Limb (tissue), 2 donors: ENCODE measurements at regions not wholly inside any gene's neighbourhood (a gene's known extent, or its start where the extent isn't known, plus 50 kb on each side); places are given as distances from the start of the nearest gene placed in this dataset.
A peak's percentile ranks its signal among the peaks of the same experiment; 100 is the strongest.

ENCODE experiments used
- DNase-seq, 2 donors: peaks; one replicate each; pipeline ENCODE4 v3.0.0-alpha.2; 2016; ENCODE audit errors: extremely low spot score in 2 of 2

GRCh38 chr11:129292092-129292491 is 83.6 kb upstream of the BARX2 start:
- DNase-seq: no peak

- DNase-seq: peak in 1 of 2 donors; percentile 43
These were observed 84.1 kb upstream of the BARX2 start for GRCh38 chr11:129291546-129291945.

DNA sequence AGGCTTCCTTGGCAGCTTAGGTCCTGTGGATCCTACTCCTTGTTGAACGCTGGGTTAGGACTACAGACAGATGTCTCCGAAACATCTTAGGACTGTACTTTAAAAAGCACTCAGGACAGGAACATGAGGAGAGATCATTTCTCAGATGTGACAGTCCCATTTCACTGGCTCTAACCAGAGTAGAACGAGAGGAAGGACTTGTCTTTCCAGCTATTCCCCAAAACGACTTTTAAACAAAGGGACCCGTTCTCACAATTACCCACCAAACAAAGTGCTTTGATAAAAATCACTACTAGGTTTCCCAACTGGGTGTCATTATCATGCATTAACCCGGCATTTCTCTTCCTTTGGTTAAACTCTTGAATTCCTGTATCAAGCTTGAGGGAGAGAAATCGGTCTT is 84.7 kb upstream of the BARX2 start:
- DNase-seq: no peak

DNA sequence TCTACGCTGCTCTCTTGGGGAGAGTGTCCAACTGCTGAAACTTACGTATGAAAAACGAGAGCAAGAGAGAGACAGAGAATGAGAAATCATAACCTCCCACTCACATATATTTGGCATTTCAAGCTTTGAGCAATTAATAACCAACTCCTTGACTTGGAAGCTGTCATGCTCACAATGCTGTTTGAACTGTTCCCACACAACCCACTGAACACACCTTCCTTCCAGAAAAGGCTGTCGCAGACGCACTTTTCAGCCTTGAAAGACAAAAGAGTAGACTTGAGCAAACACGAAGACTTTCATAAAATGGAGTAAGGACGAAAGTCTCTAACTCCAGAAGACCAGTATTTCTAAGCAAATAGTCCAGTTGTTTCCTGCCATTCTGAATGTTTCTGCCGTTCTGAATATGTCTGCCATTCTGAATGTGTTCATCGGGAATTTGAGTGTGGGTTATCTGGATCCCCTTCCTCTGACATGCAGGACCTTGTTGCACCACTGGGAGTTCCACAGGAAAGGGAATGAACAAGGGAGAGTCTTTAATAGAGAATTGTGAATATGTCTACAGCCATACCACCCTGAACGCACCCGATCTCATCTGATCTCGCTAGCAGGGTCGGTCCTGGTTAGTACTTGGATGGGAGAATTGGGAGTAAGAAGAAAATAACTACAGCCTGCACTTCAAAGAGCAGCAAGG is 86.2 kb upstream of the BARX2 start:
- no peak for DNase-seq

DNA sequence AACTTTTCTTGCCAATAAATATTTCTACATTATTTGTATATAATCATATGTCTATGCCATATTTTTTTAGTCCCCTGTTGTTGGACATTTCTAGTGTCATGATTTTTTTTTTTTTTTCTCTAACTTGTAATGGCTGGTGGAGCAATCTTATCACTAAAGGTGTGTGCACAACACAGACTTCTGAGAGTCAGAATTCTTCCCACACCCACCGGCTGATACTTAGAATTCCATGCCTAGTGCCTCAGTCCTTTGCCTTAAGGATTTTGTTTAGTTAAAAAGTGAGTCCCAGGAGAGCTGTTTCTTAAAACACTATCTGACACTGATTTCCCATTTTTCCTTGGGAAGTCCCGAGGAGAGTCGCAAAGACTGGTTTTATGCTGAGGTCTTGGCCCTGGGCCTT is 87.7 kb upstream of the BARX2 start:
- no peak for DNase-seq

DNA sequence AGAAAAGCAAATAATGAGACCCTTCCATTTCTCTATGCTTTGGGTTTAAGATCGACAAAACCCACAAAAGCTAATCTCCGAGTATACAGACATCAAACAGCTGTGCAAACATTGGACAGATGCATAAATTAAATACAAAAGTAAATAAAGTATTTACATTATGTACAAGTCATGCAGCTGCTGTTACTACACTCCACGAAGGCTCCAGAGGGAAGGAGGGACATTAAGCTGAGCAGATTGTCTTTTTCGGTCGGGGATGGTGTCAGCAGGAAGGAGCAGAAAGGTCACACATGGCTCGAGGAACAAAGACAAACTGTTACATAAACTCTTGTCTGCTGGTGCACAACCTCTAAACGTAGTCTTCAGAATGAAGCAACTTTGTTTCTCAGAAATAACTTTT is 88.8 kb upstream of the BARX2 start:
- DNase-seq: no peak

- DNase-seq: no peak
These were observed 90.3 kb upstream of the BARX2 start for GRCh38 chr11:129285402-129285786.

- DNase-seq: no peak
These were observed 91.0 kb upstream of the ARHGAP32 start for GRCh38 chr11:129283141-129283540.

GRCh38 chr11:129282634-129283033 is 90.5 kb upstream of the ARHGAP32 start:
- no peak for DNase-seq

- no peak for DNase-seq
These were observed 89.6 kb upstream of the ARHGAP32 start for GRCh38 chr11:129281471-129282415.

- no peak for DNase-seq
These were observed 88.1 kb upstream of the ARHGAP32 start for GRCh38 chr11:129280027-129280811.

GRCh38 chr11:129279326-129280026 is 87.4 kb upstream of the ARHGAP32 start:
- peak; percentile 84 to 92 for DNase-seq

- DNase-seq: peak in 1 of 2 donors; percentile 62
These were observed 86.6 kb upstream of the ARHGAP32 start for GRCh38 chr11:129278586-129279319.

GRCh38 chr11:129277198-129277843 is 85.2 kb upstream of the ARHGAP32 start:
- no peak for DNase-seq

GRCh38 chr11:129275828-129276227 is 83.7 kb upstream of the ARHGAP32 start:
- DNase-seq: no peak

- no peak for DNase-seq
These were observed 82.0 kb upstream of the ARHGAP32 start for GRCh38 chr11:129273944-129274711.

DNA sequence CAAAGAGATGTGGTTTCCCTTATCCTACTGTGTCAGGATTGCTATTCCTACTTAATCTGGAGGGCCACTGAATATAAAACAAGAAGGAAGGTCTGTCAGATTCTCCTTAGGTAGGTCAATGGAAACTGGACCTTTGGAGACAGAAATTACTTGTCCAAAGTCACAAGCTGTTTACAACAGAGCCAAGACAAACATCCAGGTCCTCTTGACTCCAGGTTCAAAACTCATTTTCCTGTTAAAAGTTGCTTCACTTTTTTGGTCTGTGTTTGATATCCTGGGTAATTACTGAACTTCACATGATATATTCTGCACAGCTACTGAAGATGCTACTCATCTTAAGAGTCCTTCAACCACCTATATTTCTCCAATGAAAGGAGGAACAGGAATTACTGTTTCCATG is 81.2 kb upstream of the ARHGAP32 start:
- no peak for DNase-seq

DNA sequence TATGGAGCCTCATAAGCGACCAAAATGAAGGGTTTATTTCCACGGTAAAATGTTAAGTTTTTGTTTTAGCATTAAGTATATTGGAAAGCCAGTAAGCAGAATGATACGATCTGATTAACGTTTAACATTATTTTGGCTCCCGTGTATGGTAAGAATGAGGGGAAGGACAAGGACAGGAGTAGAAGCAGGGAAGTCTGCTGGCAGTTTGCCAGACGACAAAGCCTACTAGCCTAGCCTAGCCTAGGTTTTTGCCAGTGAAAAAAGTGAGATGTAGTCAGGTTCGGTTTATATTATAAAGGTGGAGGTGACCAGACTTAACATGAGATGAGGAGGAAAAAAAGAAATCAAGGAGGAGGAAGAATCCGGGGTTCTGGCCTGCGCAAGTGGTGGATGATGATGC is 78.9 kb upstream of the ARHGAP32 start:
- DNase-seq: no peak

DNA sequence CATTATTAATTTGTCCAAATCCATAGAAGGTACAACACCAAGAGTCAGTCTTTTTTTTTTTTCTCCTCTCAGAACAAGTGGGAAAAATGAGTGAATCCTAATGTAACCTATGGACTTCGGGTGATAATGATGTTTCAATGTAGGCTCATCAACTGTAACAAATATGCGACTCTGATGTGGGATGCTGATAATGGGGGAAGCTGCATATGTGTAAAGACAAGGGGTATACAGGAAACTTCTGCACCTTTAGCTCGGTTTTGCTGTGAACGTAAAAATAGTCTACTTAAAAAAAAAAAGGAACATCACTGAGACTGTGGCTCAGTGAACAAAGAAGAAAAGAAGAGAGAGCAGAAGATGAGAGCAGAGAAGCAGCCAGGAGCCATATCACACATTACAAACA is 78.3 kb upstream of the ARHGAP32 start:
- DNase-seq: no peak
